Esophagus squamous epithelium (tissue), 4 donors: ENCODE measurements at regions not wholly inside any gene's neighbourhood (a gene's known extent, or its start where the extent isn't known, plus 50 kb on each side); places are given as distances from the start of the nearest gene placed in this dataset.

ENCODE experiments used
- CTCF ChIP-seq, 6 experiments: fragments of 450-650 bp in 4 of 6; fragments of 200-600 bp in 2 of 6; sonication (generic) in 2 of 6; IDR thresholded peaks; one replicate each; pipeline ENCODE4 v1.5.1; 2016 to 2019; ENCODE audit warnings: antibody characterized with exemption in 6 of 6, mild to moderate bottlenecking in 4 of 6, moderate library complexity in 4 of 6
- POLR2A ChIP-seq, 4 donors: fragments of 450-650 bp; IDR thresholded peaks; one replicate each; pipeline ENCODE4 v1.6.1; 2017; ENCODE audit warnings: antibody characterized with exemption in 4 of 4, mild to moderate bottlenecking in 4 of 4, moderate library complexity in 3 of 4

- no peak for TF ChIP-seq CTCF (IDR thresholded peaks at IDR 0.05)
- no peak for TF ChIP-seq POLR2A (IDR thresholded peaks at IDR 0.05)
Observed at GRCh38 chr2:51291762-51292551, 260.0 kb upstream of the NRXN1 start.
